GM13976 (cell line): ENCODE measurements at regions not wholly inside any gene's neighbourhood (a gene's known extent, or its start where the extent isn't known, plus 50 kb on each side); places are given as distances from the start of the nearest gene placed in this dataset.

ENCODE experiments used
- DNase-seq: peaks from one replicate; pipeline ENCODE4 v3.0.0; 2012; ENCODE audit warnings: low spot score
- in situ Hi-C: fragments of 300-500 bp; cut with MboI; formaldehyde crosslinking; loops from one replicate; pipeline ENCODE4 v1.12.0; 2022; ENCODE audit warnings: low sequenced_read_pairs, mixed read lengths, inconsistent platforms; ENCODE audit not compliant: unreplicated experiment
- TF ChIP-seq, protein P1 (sequence below): IDR thresholded peaks from 2 replicates; pipeline ENCODE4 v1.5.1; 2012; ENCODE audit warnings: borderline replicate concordance, mild to moderate bottlenecking; ENCODE audit not compliant: insufficient read depth; ENCODE audit errors: extremely low read depth, missing control alignments, control extremely low read depth

DNA sequence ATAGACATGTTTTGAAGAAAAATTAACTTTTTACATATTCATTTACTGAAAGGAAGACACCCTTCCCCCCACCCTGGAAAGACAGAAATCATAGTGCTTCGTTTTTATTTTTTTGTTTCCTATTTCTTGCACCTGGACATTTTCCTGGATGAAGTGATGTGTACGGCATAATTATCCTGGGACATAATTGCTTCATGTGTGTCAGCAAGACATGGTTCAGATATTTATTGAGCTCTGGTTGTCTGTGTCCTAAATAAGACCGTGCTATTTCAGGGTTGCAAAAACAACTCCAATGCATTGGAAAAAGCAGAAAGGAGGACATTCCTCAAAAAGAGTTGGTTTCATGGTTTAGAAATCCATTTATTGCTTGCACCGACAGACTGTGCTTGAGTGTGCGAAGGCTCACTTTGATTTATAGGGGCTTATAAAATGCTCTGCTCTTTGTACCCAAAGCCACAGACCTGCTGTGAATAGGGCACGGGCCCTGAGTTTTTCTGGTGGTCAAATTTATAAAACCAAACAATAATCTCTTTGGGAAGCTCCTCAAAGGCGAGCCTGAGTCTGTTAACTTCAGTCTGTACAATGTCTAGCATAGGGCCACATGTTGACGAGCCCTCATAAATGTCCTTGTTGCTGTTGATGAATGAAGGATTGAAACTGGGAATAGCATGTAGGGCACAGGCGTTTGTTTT, 179.5 kb downstream of the SOX4 start:
- no peak for DNase-seq
- TF ChIP-seq, protein P1, sequence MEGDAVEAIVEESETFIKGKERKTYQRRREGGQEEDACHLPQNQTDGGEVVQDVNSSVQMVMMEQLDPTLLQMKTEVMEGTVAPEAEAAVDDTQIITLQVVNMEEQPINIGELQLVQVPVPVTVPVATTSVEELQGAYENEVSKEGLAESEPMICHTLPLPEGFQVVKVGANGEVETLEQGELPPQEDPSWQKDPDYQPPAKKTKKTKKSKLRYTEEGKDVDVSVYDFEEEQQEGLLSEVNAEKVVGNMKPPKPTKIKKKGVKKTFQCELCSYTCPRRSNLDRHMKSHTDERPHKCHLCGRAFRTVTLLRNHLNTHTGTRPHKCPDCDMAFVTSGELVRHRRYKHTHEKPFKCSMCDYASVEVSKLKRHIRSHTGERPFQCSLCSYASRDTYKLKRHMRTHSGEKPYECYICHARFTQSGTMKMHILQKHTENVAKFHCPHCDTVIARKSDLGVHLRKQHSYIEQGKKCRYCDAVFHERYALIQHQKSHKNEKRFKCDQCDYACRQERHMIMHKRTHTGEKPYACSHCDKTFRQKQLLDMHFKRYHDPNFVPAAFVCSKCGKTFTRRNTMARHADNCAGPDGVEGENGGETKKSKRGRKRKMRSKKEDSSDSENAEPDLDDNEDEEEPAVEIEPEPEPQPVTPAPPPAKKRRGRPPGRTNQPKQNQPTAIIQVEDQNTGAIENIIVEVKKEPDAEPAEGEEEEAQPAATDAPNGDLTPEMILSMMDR = no peak
- in situ Hi-C loops = no loop called here

DNA sequence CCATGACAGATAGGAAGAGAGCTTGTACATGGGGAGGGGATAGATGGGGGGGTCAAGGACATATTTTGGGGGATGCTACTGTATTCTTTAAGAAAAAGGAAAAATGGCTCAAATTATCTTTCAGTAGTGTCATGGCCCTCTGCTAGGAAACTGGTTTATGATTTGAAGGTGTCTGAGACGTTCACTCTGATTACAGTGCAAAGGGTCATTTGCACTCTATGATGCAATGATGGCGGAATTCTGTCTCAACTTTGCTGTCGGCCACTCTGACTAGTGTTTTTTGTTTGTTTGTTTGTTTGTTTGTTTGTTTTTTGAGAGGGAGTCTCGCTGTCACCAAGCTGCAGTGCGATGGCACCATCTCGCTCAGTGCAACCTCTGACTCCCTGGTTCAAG, 180.0 kb downstream of the SOX4 start:
- in situ Hi-C loops = no loop called here
- TF ChIP-seq, protein P1 = no peak
- DNase-seq = no peak

DNA sequence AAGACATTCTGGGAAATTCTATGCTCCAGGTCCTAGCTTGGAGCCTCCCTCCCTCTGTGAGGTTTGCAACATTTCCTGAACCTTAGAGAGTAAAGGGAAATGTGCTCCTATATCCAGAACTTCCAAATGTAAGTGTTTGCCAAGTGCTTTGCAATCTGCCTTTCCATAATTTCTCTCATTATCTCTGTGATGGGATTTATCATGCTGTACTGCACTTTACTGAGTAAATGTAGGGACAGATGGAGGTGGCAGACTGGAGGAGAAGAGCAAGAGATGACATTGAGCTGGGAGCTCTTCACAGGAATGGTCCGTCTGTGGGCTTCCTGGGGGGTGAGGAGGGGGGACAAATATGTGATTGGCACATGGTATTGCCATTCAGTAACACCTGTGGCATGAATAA, 184.3 kb downstream of the SOX4 start:
- in situ Hi-C loops = no loop called here
- TF ChIP-seq, protein P1 = no peak

DNA sequence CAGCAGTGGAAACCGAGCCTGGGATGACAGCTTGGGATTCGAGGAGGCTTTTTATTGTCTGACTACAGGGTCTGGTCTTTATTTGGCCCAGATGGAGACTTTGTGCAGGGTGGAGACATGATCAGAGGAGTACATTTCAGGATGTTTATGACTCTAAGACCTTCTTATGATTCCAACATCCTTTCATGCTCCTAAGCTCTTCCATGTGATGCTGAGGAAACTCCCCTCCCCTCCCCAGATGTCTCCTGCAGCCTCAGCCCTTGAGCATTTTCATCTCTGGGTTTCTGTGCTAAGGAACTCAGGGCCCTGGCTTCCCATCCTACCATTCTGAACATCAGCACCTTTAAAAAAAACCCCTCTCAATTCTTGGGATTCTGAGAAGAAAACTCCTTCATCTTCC, 186.6 kb downstream of the SOX4 start:
- in situ Hi-C loops = no loop called here
- DNase-seq = no peak
- TF ChIP-seq, protein P1 = no peak

More for the DNA sequence above, 184.3 kb downstream of the SOX4 start:
- no peak for DNase-seq

DNA sequence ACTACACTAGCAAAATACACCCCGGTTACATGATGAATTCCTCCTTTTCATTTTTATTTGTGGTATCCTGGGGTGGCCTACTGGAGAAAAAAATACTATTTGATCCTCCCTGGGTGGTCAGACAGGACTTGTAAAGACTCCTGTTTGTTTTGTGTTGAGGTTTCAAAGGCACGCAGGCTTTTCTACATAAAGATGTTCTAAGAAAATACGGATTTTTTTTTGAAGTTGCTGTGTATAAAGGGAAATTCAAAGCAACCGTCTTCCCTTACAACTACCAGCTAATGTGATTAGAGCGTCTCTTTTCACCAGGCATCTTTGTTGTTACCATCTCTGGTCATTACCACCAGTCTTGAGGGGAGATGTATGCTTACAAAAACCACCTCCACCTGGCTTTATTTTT, 187.1 kb downstream of the SOX4 start:
- in situ Hi-C loops = no loop called here
- no peak for DNase-seq
- TF ChIP-seq, protein P1 = no peak

DNA sequence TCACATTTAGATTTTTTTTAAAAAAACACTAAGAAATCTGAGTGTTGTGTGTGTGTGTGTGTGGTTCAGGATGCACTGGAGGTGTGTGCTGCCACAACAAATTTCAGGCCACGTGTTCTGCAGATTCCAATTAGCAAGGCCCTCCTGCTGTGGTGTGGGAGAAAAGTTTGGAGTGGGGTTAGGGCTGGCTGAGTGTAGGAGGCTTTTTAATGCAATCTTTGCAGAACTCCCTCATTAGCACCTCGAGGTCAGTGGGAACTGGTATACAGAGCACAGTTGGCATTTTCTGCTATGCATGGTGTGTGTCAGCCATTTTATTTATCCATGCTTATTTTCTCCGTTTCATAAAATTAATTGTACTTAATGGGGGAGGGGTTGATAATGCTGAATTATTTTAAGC, 187.6 kb downstream of the SOX4 start:
- TF ChIP-seq, protein P1 = no peak
- no peak for DNase-seq

More for the DNA sequence above, 187.6 kb downstream of the SOX4 start:
- in situ Hi-C loops = no loop called here
